HG03103 (cell line): ENCODE measurements at regions not wholly inside any gene's neighbourhood (a gene's known extent, or its start where the extent isn't known, plus 50 kb on each side); places are given as distances from the start of the nearest gene placed in this dataset.

Experiments used
- ATAC-seq: cut with Tn5 transposase; IDR thresholded peaks from one replicate; pipeline ENCODE4 v1.9.1; 2021; ENCODE audit warnings: low read depth; ENCODE audit not compliant: unreplicated experiment

DNA sequence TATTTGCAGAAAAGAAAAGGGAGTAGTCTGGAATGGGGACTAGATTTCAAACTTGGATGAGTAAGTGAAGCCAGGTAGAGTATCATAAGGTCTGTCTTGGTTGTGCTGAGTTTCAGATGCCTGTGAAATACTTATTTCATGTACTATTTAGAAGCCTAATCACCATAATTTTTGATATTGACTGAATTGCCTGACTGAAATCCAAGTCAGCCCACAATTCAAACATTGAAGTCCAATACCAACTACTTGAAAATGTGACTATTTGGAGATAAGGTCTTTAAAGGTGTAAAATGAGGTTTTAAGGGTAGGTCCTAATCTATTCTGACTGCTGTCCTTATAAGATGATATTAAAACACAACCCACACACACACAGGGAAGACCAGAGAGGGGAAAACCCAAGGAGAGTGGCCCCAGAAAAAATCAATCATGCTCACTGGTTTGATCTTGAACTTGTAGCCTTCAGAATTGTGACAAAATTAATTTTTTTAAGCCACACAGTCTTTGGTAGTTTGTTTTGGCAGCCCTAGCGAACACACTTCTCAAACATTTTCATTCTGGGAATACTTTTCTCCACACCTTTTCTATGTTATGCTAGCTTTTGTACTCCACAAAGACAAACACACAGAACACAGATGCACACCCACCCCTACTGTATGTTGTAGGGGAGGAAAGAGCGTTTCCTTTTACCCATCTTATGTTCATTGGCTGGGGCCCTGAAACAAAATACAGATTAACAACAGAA, 126.3 kb downstream of the HFE start:
- no peak for ATAC-seq

DNA sequence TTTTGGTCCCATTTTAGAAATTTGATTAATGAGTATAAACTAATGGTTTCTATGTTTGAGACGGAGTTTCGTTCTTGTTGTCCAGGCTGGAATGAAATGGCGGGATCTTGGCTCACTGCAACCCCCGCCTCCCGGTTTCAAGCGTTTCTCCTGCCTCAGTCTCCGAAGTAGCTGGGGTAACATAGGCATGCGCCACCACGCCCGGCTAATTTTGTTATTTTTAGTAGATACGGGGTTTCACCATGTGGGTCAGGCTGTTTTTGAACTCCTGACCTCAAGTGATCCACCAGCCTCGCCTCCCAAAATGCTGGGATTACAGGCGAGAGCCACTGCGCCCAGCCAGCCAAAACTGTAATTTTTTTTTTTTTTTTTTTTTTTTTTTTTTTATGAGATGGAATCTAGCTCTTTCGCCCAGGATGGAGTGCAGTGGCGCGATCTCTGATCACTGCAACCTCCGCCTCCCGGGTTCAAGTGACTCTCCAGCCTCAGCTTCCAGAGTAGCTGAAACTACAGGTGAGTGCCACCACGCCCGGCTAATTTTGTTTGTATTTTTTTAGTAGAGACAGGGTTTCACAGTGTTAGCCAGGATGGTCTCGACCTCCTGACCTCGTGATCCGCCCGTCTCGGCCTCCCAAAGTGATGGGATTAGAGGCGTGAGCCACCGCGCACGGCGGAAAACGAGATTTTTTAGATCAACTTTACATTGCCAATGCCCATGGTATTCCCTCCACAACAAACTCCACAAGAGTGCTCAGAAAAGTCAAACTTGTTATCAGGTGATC, 127.8 kb downstream of the HFE start:
- no peak for ATAC-seq

DNA sequence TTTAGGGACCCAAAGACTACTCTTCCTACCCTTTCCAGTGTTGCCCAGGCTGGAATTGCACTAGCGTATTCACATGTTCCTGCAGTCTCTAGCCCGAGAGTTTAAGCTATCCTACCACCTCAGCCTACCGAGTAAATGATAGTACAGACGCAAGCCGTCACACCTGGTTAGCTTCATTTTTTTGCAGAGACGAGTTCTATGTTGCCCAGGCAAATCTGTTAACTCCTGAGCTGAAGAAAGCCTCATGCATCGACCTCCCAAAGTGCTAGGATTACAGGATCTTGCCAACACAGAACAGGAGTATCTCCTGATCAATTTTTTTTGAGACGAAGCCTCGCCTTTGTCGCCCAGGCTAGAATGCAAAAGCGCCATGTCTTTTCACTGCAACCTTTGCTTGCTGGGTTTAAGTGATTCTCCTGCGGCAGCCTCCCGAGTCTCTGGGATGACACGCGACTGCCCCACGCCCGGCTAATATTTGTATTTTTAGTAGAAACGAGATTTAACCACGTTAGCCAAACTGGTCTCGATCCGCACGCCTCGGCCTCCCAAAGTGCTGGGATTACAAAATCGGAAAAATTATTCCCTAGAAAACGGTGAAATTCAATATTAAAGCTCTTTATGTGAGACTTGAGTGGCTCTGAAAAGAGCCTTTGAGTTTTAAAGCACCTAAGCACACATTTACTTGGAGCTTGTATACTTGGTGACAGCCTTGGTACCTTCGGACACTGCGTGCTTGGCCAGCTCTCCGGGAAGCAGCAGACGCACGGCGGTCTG, 128.5 kb downstream of the HFE start:
- ATAC-seq = no peak

DNA sequence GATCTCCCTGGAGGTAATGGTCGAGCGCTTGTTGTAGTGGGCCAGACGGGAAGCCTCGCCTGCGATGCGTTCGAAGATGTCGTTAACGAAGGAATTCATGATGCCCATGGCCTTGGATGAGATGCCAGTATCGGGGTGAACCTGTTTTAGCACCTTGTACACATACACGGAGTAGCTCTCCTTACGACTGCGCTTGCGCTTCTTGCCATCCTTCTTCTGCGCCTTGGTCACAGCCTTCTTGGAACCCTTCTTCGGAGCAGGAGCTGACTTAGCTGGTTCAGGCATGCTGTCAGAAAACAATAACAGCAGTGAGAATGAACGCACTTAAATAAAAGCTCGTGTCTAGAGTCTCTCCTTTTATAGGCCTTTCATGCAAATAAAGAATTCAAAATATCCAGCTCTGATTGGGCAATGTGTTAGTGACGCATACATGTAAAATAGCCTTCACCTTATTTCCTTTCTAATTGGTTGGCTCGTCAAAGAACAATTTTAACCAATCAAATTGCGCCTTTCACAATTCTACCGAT, 129.2 kb downstream of the HFE start:
- ATAC-seq = peak; percentile 63

DNA sequence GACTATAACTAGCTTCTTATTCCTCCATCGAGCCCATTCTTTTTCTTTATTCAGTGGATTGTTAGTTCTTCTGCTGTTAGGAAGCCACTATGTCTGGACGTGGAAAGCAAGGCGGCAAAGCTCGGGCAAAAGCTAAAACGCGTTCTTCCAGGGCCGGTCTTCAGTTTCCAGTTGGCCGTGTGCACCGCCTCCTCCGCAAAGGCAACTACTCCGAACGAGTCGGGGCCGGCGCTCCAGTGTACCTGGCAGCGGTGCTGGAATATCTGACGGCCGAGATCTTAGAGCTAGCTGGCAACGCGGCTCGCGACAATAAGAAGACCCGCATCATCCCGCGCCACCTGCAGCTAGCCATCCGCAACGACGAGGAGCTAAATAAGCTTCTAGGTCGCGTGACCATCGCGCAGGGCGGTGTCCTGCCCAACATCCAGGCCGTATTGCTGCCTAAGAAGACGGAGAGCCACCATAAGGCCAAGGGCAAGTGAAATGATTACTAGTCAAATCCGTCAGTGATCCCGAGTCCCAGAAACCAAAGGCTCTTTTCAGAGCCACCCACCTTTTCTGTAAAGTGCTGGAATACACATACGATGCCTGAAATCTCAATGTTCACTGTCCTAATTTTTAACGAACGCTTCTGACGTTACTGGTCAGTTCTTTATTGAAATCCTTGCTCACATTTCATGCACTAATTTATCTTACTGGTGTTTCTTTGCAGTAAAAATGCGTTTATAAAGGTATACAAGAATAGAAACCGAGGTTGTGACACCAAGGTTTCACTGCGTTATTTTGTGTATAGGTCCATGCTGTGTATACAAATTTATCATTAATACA, 129.9 kb downstream of the HFE start:
- no peak for ATAC-seq

DNA sequence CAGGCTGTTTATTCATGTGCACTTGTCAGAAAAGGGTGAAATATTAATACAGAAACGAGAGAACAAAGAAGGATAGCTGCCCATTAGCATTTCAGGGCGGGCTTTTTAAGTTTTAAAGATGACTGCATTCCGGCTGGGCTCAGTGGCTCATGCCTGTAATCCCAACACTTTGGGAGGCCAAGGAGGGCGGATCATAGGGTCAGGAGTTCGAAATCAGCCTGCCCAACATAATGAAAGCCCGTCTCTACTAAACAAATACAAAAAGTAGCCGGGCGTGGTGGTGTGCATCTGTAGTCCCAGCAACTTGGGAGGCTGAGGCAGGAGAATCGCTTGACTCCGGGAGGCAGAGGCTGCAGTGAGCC, 130.5 kb downstream of the HFE start:
- no peak for ATAC-seq

DNA sequence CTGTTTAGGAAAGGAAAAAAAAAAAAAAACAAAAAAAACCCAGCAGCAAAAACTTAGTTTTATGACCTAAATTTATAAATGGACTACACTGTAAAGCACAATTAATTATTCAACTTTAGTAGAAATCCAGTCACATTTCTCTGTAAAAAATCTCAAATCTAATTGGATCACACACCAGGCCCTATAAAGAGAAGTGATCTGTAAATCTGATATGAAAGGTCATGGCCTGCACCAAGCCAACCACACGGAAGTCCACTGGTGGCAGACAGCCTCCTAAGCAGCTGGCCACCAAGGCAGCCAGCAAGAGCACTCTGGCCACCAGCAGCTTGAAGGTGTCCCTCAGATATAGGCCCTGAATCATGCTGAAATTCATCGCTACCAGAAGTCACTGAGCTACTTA, 131.6 kb downstream of the HFE start:
- no peak for ATAC-seq

DNA sequence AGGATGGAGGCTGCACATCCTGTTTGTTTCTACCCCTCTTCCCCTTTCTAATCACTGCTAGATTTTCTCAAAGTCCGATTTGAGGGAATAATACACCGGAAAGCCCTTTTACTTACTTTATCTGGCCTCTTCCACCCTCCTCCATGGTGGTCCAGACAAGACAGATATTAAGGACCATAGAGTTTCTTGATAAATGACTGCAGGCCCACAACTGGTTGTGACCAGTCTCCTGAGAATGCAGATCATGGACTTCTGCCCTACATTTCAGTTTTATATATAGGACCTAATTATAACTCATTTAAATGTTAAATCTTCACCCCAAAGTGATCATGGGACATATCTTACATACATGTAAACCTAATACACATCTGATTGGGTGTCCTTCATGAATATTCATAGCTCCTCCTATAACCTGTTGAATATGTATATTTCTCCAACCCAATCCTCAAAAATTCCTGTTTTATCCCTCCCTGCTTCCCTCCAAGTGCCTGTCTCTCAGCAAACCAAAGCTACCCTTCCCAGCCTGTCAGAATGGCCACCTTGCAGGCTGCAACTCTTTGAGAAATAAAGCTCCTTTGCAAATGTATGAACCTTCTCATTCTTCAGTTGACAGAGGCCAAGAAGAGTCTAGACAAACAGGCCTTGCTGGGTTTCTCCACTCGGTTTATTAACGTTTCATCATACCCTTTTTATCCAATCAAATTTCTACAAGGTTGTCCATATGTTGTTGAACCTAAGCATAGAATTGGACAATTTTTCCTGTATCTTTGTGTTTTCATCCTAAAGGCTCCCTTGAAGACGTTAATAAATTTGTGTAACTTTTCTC, 133.1 kb downstream of the HFE start:
- no peak for ATAC-seq

DNA sequence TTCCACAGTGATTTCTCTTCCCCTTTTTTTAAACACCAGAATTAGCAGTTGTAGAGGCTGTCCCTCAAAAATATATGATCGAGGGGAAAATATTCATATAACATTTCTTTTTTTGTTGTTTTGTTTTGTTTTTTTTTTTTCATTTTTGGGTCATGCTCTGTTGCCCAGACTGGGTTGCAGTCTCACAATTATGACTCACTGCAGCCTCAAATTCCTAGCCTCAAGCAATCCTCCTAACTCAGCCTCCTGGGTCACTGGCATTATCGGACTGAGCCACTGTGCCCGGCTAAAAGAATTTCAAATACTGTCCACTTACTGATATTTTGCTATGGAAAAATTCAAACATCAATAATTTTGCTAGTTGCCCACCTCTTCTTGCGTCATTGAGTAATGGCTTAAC, 134.0 kb downstream of the HFE start:
- no peak for ATAC-seq

DNA sequence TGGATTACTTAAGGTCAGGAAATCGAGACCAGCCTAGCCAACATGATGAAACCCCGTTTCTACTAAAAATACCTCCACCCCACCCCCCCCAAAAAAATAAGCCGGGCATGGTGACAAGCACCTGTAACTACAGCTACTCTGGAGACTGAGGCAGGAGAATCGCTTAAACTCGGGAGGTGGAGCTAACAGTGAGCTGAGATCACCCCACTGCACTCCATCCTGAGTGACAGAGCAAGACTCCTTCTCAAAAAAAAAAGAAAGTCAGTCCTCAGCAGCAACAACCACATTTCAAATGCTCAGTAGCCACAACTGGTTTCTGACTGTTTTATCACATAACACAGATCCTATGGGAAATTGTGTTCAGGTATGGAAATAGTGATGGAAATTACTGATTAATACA, 135.3 kb downstream of the HFE start:
- ATAC-seq = no peak

DNA sequence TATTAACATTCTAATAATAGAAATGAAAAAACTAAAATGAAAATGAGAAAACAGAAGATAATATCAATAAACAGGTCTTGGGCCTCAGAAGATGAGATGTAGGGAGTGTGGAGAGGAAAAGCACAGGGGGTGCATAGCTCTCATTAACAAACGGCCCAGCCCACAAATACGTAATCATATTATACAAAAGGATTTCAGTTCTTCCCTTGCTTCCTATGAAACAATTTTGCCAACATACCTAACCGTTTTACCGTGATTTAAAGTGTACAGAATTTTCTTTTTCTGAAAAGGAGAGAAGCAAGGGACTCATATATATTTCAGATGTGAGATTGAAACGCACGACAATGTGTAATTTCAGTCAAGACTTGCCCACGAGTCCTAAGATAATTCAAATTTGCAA, 136.0 kb downstream of the HFE start:
- no peak for ATAC-seq

DNA sequence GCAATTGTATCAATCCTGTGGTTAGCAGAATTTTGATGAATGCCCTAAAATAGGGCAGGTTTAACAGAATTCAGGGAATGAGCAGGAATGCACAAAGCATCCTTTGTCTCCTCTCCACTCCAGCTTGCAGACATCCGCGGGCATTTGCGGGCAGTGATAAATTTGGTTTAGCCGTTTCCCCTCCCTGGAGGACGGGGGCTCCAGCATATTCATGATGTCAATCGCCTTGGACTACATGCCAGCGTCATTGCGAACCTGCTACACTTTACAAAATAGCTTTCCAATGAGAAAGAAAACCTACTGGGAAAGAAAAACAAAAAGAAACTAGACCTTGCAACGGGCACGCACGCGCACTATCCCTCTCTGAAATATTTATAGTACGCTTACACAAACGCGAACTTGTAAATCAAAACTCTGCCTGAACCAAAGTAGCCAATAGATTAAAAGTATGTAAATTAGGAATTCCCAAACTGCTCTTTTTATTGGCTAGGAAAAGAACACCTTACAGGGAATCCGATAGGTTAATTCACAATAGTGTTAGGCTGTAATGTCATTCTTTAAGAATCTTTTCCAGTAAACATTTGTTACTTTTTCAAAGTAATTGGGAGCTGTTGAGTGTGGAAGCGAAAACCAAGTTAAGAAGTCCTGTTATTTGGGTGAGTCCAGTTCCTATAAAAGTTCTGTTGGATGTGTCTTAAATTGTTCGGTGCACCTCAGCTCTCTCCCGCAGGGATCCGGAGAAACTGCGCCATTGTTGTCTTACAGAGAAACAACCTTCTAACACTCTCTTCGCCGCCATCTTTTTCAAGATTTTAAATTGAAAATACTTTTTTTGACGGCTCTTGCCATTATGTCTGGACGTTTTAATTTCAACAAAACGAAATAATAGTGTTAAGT, 136.7 kb downstream of the HFE start:
- peak; percentile 47 for ATAC-seq

DNA sequence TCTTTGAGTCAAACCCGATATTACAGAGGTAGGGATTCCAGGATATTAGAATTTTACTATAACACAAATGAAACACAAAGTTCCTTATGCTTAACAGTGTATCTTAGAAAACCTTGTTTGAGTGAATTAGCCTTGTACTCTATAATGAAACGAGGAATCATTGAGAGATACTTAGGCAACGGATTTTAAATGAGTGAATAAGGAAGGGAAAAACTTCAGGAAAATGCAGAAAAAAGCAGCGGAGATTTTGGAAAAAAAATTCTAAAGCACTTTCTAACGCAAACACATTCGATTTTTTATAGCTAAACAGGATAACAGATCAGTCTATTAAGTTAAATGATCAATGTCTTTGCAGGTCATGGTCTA, 137.3 kb downstream of the HFE start:
- ATAC-seq = no peak

DNA sequence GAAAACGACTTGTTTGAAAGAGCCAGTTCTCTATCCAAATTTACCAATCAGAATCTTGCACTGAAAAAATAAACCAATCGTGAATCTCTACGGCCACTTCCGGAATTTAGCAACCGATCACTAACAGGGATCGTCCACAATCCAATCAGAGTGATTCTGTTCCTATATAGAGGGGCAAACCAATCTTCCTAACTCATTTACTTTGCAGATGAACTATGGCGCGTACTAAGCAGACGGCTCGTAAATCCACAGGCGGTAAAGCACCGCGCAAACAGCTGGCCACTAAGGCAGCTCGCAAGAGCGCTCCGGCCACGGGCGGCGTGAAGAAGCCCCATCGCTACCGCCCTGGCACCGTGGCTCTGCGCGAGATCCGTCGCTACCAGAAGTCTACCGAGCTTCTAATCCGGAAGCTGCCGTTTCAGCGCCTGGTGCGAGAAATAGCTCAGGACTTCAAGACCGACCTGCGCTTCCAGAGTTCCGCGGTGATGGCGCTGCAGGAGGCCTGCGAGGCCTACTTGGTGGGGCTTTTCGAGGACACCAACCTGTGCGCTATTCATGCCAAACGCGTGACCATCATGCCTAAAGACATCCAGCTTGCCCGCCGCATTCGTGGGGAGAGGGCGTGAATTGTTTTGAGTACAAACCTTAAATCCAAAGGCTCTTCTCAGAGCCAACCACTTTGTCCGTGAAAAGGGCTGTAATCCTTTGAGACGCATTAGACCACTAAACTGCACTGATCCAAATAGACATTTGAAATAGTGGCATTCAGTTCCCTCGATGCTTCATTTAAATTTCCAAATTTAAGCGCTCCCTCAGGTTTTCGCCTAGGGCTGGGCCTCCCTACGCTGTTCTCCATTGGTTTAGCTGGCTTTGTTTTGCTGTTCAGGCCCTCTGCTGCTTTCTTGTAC, 138.0 kb downstream of the HFE start:
- no peak for ATAC-seq

DNA sequence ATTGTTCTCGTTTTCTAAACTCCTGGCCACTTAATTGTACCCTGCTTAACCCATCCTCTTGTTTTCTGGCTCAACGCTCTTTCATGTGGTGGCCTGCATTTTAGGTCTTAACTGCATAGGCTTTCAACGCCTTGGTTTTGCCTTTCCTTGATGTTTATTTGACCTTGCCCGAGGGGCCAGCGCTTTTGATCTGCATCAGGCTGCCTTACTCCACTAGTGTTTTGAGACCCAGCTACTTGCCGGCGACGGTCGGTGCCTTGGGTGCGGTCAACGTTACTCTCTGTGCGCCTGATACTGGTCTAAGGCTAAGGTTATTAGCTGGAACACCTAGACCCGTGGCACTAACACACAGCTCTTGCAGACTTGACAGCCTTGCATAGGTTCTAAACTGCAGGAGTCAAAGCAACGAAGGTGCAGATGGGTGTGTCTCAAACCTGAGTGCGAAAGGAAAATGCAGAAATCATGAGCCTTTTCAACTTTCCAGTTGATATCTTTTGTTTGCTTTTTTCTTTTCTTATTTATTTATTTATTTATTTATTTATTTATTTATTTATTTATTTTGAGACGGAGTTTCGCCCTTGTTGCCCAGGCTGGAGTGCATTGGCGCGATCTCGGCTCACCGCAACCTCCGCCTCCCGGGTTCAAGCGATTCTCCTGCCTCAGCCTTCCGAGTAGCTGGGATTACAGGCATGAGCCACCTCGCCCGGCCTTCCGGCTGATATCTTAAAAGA, 138.8 kb downstream of the HFE start:
- ATAC-seq = no peak

DNA sequence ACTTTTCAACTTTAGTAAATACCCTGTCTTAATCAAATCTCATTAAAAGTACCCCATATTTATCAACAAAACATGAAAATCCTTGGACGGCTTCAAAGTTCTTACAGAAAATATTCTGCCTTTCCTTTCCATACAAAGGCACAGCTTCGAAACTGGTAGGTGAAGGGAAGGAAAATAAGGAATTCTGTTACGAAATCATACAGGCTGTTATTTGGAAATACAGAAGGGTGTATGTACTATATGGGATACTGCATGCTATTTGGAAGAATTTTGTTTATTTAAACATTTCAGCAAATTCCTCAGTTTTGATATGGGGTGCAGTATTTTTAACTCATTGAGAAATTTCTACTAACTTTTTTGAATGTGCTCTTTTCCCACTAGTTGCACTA, 138.4 kb upstream of the BTN3A2 start:
- ATAC-seq = no peak

DNA sequence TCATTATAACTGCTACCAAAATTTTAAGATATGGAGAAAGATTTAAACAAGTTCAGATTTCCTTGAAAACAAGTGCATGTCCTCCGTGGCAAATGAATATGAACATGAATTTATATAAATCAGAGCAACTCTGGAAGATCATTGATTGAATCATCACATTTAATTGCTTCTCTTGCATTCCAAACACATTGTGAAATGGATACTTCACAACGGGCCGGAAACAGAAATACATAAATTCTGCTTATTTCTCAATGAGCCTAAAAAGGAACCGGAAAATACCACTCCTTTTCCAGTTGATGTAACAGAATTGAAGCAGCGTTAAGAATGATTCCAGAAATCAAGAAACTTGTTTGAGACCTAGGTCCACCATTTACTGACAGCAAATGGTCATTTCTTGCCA, 134.6 kb upstream of the BTN3A2 start:
- ATAC-seq = no peak
